ENCODE measurements at regions not wholly inside any gene's neighbourhood (a gene's known extent, or its start where the extent isn't known, plus 50 kb on each side); places are given as distances from the start of the nearest gene placed in this dataset.

- no peaks in the 10 kb centered on the region for H3K27me3 ChIP-seq (replicated peaks in 1 of 4; ENCODE audit: control extremely low read depth in 1 of 4, control insufficient read depth in 3 of 4, insufficient read depth in 4 of 4, low read length in 3 of 4)
- ChIA-PET POLR2A (no interaction called here), CTCF (interaction anchor here (0.8 kb wide), 1 partner anchor 159 kb away, joined by 3 read pairs; no protein-coding TSS in a partner anchor)
- no peaks in the 10 kb centered on the region for H3K79me2 ChIP-seq (ENCODE audit: control insufficient read depth, insufficient read depth, low read length)
- H4K20me1 ChIP-seq (ENCODE audit: control insufficient read depth, insufficient read depth, low read length, poor library complexity, severe bottlenecking): no peaks in the 10 kb centered on the region
- peaks cover 5% of the 10 kb centered on the region for H3K9me3 Mint-ChIP-seq (ENCODE audit: insufficient read depth)
- DNase-seq (no peak), ATAC-seq (ENCODE audit: low read depth) (no peak)
- H3K4me3 Mint-ChIP-seq: no peak overlapping the region
- no peak overlapping the region for H3K27ac Mint-ChIP-seq
- no peaks in the 10 kb centered on the region for H3K36me3 ChIP-seq (replicated peaks in 1 of 2; ENCODE audit: control extremely low read depth in 1 of 2, control insufficient read depth in 1 of 2, extremely low read depth in 1 of 2, insufficient read depth in 2 of 2, low read length in 1 of 2)
- no peaks in the 10 kb centered on the region for H3K4me1 ChIP-seq (ENCODE audit: control insufficient read depth in 2 of 2, insufficient read depth in 2 of 2, low read length in 2 of 2)
- 82% methylated on average over 14 of the region's 14 CpGs for WGBS (ENCODE audit: insufficient coverage)
- TF ChIP-seq CTCF (IDR thresholded peaks at IDR 0.05): no peak
- no peak for TF ChIP-seq EZH2 (IDR thresholded peaks at IDR 0.05; ENCODE audit: borderline replicate concordance, insufficient read depth, low read depth, low read length, poor library complexity, severe bottlenecking)
- intact Hi-C loops (cut with micrococcal nuclease): no loop called here
- H3K27ac ChIP-seq (ENCODE audit: low read length in 2 of 2): no peak overlapping the region
- H3K4me2 ChIP-seq (replicated peaks; ENCODE audit: low read depth, low read length, poor library complexity, severe bottlenecking): no peak overlapping the region
- no peaks in the 10 kb centered on the region for H3K9me3 ChIP-seq (ENCODE audit: control extremely low read depth in 1 of 3, control insufficient read depth in 2 of 3, insufficient read depth in 1 of 3, low read length in 2 of 3)
- no peak overlapping the region for H3K4me3 ChIP-seq (ENCODE audit: control extremely low read depth in 1 of 5, extremely low read depth in 1 of 5, insufficient read depth in 1 of 5, low read depth in 2 of 5, low read length in 4 of 5)
- H3K4me1 Mint-ChIP-seq: no peaks in the 10 kb centered on the region
- H2AFZ ChIP-seq (ENCODE audit: insufficient read depth, low read depth, low read length, poor library complexity, severe bottlenecking): no peak overlapping the region
- no peak overlapping the region for H3K9ac ChIP-seq (ENCODE audit: low read length)
- H3K27me3 Mint-ChIP-seq: no peaks in the 10 kb centered on the region
Measured at GRCh38 chr5:67494186-67494855, 297.7 kb upstream of the CD180 start.

DNA sequence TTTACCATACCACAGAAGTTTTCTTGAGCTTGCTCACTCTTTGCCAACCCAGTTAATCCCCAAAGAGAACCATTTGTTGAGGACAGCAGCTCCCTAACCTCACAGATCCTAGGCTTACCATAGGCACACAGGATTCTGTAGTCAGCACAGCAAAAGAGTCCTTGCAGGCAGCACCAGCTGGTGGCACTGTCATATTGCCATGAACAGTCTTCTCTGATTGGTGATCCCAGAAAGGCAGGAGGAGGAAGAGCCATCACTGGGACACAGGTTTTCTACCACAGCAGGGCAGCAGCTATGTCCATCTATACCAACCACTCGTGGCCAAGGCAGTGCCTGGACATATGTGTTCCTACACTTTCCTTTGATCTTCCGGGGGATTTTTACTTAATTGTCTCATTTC is 297.1 kb upstream of the CD180 start:
- Histone ChIP-seq H4K20me1 (ENCODE audit: control insufficient read depth, insufficient read depth, low read length, poor library complexity, severe bottlenecking) (no peaks in the 10 kb centered on the region), H3K9me3 (ENCODE audit: control extremely low read depth in 1 of 3, control insufficient read depth in 2 of 3, insufficient read depth in 1 of 3, low read length in 2 of 3) (no peaks in the 10 kb centered on the region), H3K4me3 (ENCODE audit: control extremely low read depth in 1 of 5, extremely low read depth in 1 of 5, insufficient read depth in 1 of 5, low read depth in 2 of 5, low read length in 4 of 5) (no peak overlapping the region), H3K27me3 (replicated peaks in 1 of 4; ENCODE audit: control extremely low read depth in 1 of 4, control insufficient read depth in 3 of 4, insufficient read depth in 4 of 4, low read length in 3 of 4) (no peaks in the 10 kb centered on the region), H3K4me1 (ENCODE audit: control insufficient read depth in 2 of 2, insufficient read depth in 2 of 2, low read length in 2 of 2) (no peaks in the 10 kb centered on the region), H3K27ac (ENCODE audit: low read length in 2 of 2) (no peak overlapping the region), H3K36me3 (replicated peaks in 1 of 2; ENCODE audit: control extremely low read depth in 1 of 2, control insufficient read depth in 1 of 2, extremely low read depth in 1 of 2, insufficient read depth in 2 of 2, low read length in 1 of 2) (no peaks in the 10 kb centered on the region), H3K4me2 (replicated peaks; ENCODE audit: low read depth, low read length, poor library complexity, severe bottlenecking) (no peak overlapping the region), H3K79me2 (ENCODE audit: control insufficient read depth, insufficient read depth, low read length) (no peaks in the 10 kb centered on the region), H2AFZ (ENCODE audit: insufficient read depth, low read depth, low read length, poor library complexity, severe bottlenecking) (no peak overlapping the region), H3K9ac (ENCODE audit: low read length) (no peak overlapping the region)
- Mint-ChIP-seq H3K9me3 (ENCODE audit: insufficient read depth) (peaks cover 5% of the 10 kb centered on the region), H3K27me3 (no peaks in the 10 kb centered on the region), H3K4me3 (no peak overlapping the region), H3K27ac (no peak overlapping the region), H3K4me1 (no peaks in the 10 kb centered on the region)
- DNase-seq (no peak), ATAC-seq (ENCODE audit: low read depth) (no peak)
- ChIA-PET POLR2A (no interaction called here), CTCF (no interaction called here)
- intact Hi-C loops (cut with micrococcal nuclease): loop anchor here (1.0 kb wide), 1 partner anchor 759 kb away; no protein-coding TSS in a partner anchor
- WGBS (ENCODE audit: insufficient coverage): no CpG with 5 or more reads among the region's 2 CpGs
- no peak for TF ChIP-seq CTCF (IDR thresholded peaks at IDR 0.05)
- TF ChIP-seq EZH2 (IDR thresholded peaks at IDR 0.05; ENCODE audit: borderline replicate concordance, insufficient read depth, low read depth, low read length, poor library complexity, severe bottlenecking): no peak

Measured in B cell (primary cell).